SK-N-SH treated with all-trans-retinoic acid at 6 μM for 48 hours (cell line): ENCODE measurements at regions not wholly inside any gene's neighbourhood (a gene's known extent, or its start where the extent isn't known, plus 50 kb on each side); places are given as distances from the start of the nearest gene placed in this dataset.

ENCODE experiments used
- CREB5 ChIP-seq: fragments of 250-450 bp; sonication (Bioruptor Pico); IDR thresholded peaks from 2 replicates; pipeline ENCODE4 v1.5.1; 2020; ENCODE audit warnings: low read depth, mild to moderate bottlenecking, moderate library complexity
- CSDC2 ChIP-seq: fragments of 250-450 bp; sonication (Bioruptor Pico); IDR thresholded peaks from 2 replicates; pipeline ENCODE4 v1.5.0; 2020; ENCODE audit warnings: mild to moderate bottlenecking, moderate library complexity
- ISL1 ChIP-seq: fragments of 250-450 bp; sonication (Bioruptor Pico); IDR thresholded peaks from 2 replicates; pipeline ENCODE4 v2.1.2; 2022; ENCODE audit warnings: mild to moderate bottlenecking, moderate library complexity
- PATZ1 ChIP-seq: fragments of 250-450 bp; sonication (Bioruptor Pico); IDR thresholded peaks from 2 replicates; pipeline ENCODE4 v1.8.0; 2020; ENCODE audit warnings: mild to moderate bottlenecking, moderate library complexity, borderline replicate concordance
- POU6F1 ChIP-seq: fragments of 250-450 bp; sonication (Bioruptor Pico); IDR thresholded peaks from 2 replicates; pipeline ENCODE4 v1.8.0; 2021; ENCODE audit warnings: low read depth, mild to moderate bottlenecking, moderate library complexity, borderline replicate concordance
- RARB ChIP-seq: fragments of 250-450 bp; sonication (Bioruptor Pico); IDR thresholded peaks from 2 replicates; pipeline ENCODE4 v1.8.0; 2021; ENCODE audit warnings: mild to moderate bottlenecking, moderate library complexity
- SNAI2 ChIP-seq: fragments of 250-450 bp; sonication (Bioruptor Pico); IDR thresholded peaks from 2 replicates; pipeline ENCODE4 v1.5.0; 2020; ENCODE audit warnings: mild to moderate bottlenecking, moderate library complexity
- ZFP3 ChIP-seq: fragments of 250-450 bp; sonication (Bioruptor Pico); IDR thresholded peaks from 2 replicates; pipeline ENCODE4 v1.5.0; 2020; ENCODE audit warnings: mild to moderate bottlenecking, moderate library complexity
- TF ChIP-seq, protein P1 (sequence below): fragments of 250-450 bp; sonication (Bioruptor Pico); IDR thresholded peaks from 2 replicates; pipeline ENCODE4 v1.5.1; 2021; ENCODE audit warnings: mild to moderate bottlenecking, moderate library complexity

GRCh38 chr4:107255596-107255995, 219.5 kb upstream of the DKK2 start:
- TF ChIP-seq ZFP3 (CRISPR knock-in tag) (no peak), CREB5 (CRISPR knock-in tag) (no peak), SNAI2 (CRISPR knock-in tag) (no peak), POU6F1 (no peak), PATZ1 (CRISPR knock-in tag) (no peak), RARB (CRISPR knock-in tag) (no peak), ISL1 (CRISPR knock-in tag) (no peak), CSDC2 (CRISPR knock-in tag) (no peak)
- TF ChIP-seq, protein P1, sequence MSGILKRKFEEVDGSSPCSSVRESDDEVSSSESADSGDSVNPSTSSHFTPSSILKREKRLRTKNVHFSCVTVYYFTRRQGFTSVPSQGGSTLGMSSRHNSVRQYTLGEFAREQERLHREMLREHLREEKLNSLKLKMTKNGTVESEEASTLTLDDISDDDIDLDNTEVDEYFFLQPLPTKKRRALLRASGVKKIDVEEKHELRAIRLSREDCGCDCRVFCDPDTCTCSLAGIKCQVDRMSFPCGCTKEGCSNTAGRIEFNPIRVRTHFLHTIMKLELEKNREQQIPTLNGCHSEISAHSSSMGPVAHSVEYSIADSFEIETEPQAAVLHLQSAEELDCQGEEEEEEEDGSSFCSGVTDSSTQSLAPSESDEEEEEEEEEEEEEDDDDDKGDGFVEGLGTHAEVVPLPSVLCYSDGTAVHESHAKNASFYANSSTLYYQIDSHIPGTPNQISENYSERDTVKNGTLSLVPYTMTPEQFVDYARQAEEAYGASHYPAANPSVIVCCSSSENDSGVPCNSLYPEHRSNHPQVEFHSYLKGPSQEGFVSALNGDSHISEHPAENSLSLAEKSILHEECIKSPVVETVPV (CRISPR knock-in tag), result no peak
